MCF 10A (cell line): ENCODE measurements at regions not wholly inside any gene's neighbourhood (a gene's known extent, or its start where the extent isn't known, plus 50 kb on each side); places are given as distances from the start of the nearest gene placed in this dataset.
A peak's percentile ranks its signal among the peaks of the same experiment; 100 is the strongest.
"Not testable (repeated sequence)": the region's sequence is repeated elsewhere in the genome, so short reads cannot be mapped to it uniquely, and the experiment has no call there.

Source experiments
- BruUV-seq: library from RNA; stranded (reverse); fragments of 400-500 nt; replicated peaks from 2 replicates; lab custom pipeline; 2021; lab: Mats Ljungman, UMichigan
- CTCF ChIA-PET: fragments of 300-600 bp; sonication (Branson Sonifier 250); formaldehyde crosslinking; extraction: SDS; loops from one replicate; lab custom pipeline; 2021; ENCODE audit warnings: antibody characterized with exemption, inconsistent platforms; lab: Yijun Ruan, JAX
- POLR2A ChIA-PET: fragments of 300-600, 350-650 bp; sonication (Branson Sonifier 250); formaldehyde crosslinking; extraction: SDS; loops from one replicate; lab custom pipeline; 2020; ENCODE audit warnings: antibody characterized with exemption, inconsistent platforms; lab: Yijun Ruan, JAX
- DNase-seq: peaks from one replicate; pipeline ENCODE4 v3.0.0-alpha.2; 2018; ENCODE audit not compliant: unreplicated experiment
- H3K27ac Mint-ChIP-seq: one replicate; pipeline ENCODE4 v1.8.0; 2022; ENCODE audit warnings: mild to moderate bottlenecking, low read depth, mixed read lengths; ENCODE audit not compliant: unreplicated experiment
- H3K27me3 Mint-ChIP-seq: one replicate; pipeline ENCODE4 v1.8.0; 2022; ENCODE audit warnings: mixed read lengths; ENCODE audit not compliant: insufficient read depth, unreplicated experiment
- H3K36me3 Mint-ChIP-seq: one replicate; pipeline ENCODE4 v1.8.0; 2022; ENCODE audit warnings: mild to moderate bottlenecking, moderate library complexity, mixed read lengths; ENCODE audit not compliant: insufficient read depth, unreplicated experiment
- H3K4me1 Mint-ChIP-seq: one replicate; pipeline ENCODE4 v1.8.0; 2022; ENCODE audit warnings: mixed read lengths; ENCODE audit not compliant: insufficient read depth, unreplicated experiment
- H3K4me3 Mint-ChIP-seq: one replicate; pipeline ENCODE4 v1.8.0; 2022; ENCODE audit warnings: mild to moderate bottlenecking, moderate library complexity, mixed read lengths; ENCODE audit not compliant: unreplicated experiment
- H3K9me3 Mint-ChIP-seq: one replicate; pipeline ENCODE4 v1.8.0; 2022; ENCODE audit warnings: mixed read lengths; ENCODE audit not compliant: unreplicated experiment
- CTCF ChIP-seq: fragments of 200-600 bp; IDR thresholded peaks from one replicate; pipeline ENCODE4 v1.8.0; 2022; ENCODE audit warnings: antibody characterized with exemption, mild to moderate bottlenecking; ENCODE audit not compliant: unreplicated experiment
- intact Hi-C: fragments of 100-400 bp; cut with micrococcal nuclease; formaldehyde crosslinking; loops from 2 replicates; pipeline ENCODE4 v1.14.1; 2022

GRCh38 chr3:163362151-163362550 is 1716.1 kb downstream of the SI start:
- no peak for TF ChIP-seq CTCF

GRCh38 chr3:163361357-163361878 is 1716.9 kb downstream of the SI start:
- DNase-seq, H3K36me3 Mint-ChIP-seq, intact Hi-C loops, H3K27me3 Mint-ChIP-seq, H3K4me1 Mint-ChIP-seq, CTCF ChIA-PET, BruUV-seq, H3K9me3 Mint-ChIP-seq: not testable (repeated sequence)
- POLR2A ChIA-PET: interaction anchor here (0.9 kb wide), 1 partner anchor 39 kb away, joined by 7 read pairs; no protein-coding TSS in a partner anchor
- Mint-ChIP-seq H3K27ac (peak overlapping the region; percentile 16), H3K4me3 (peak overlapping the region; percentile 47)

More at GRCh38 chr3:163362151-163362550, 1716.1 kb downstream of the SI start:
- CTCF ChIA-PET: interaction anchor here (0.6 kb wide), 1 partner anchor 1291 kb away, joined by 4 read pairs; no protein-coding TSS in a partner anchor
- Mint-ChIP-seq H3K4me3 (no peak overlapping the region), H3K4me1 (peaks cover 7% of the 10 kb centered on the region), H3K27ac (no peak overlapping the region), H3K9me3 (peaks cover 7% of the 10 kb centered on the region), H3K36me3 (no peaks in the 10 kb centered on the region), H3K27me3 (no peaks in the 10 kb centered on the region)
- intact Hi-C loops: no loop called here
- BruUV-seq: no TSS peak
- POLR2A ChIA-PET: no interaction called here
- DNase-seq: no peak

- no peak for DNase-seq
- CTCF ChIA-PET: no interaction called here
- no TSS peak for BruUV-seq
- POLR2A ChIA-PET: interaction anchor here (0.6 to 1.1 kb wide), 2 partner anchors 11 to 153 kb away, joined by 3 read pairs; no protein-coding TSS in a partner anchor
- Mint-ChIP-seq H3K27me3 (no peaks in the 10 kb centered on the region), H3K9me3 (no peaks in the 10 kb centered on the region), H3K36me3 (no peaks in the 10 kb centered on the region), H3K4me1 (no peaks in the 10 kb centered on the region), H3K4me3 (no peak overlapping the region), H3K27ac (no peak overlapping the region)
- intact Hi-C loops: no loop called here
- no peak for TF ChIP-seq CTCF
These were observed 1730.4 kb downstream of the SI start for GRCh38 chr3:163347944-163348343.

GRCh38 chr3:163335429-163335828 is 1742.9 kb downstream of the SI start:
- Mint-ChIP-seq H3K4me3 (no peak overlapping the region), H3K36me3 (peaks cover 6% of the 10 kb centered on the region), H3K27me3 (no peaks in the 10 kb centered on the region), H3K4me1 (no peaks in the 10 kb centered on the region), H3K9me3 (peaks cover 9% of the 10 kb centered on the region), H3K27ac (no peak overlapping the region)
- ChIA-PET POLR2A (no interaction called here), CTCF (no interaction called here)
- DNase-seq: no peak
- no TSS peak for BruUV-seq
- no peak for TF ChIP-seq CTCF
- intact Hi-C loops: no loop called here
